Stomach smooth muscle (tissue), 2 donors: ENCODE measurements at regions not wholly inside any gene's neighbourhood (a gene's known extent, or its start where the extent isn't known, plus 50 kb on each side); places are given as distances from the start of the nearest gene placed in this dataset.

Experiments
- H3K27ac ChIP-seq: one replicate; pipeline ENCODE4 v1.7.0; 2013; ENCODE audit warnings: mild to moderate bottlenecking, low read length, inconsistent platforms
- H3K27me3 ChIP-seq, 2 donors: one replicate each; pipeline ENCODE4 v1.7.0; 2013; ENCODE audit warnings: low read length in 2 of 2; ENCODE audit not compliant: insufficient read depth in 2 of 2, control insufficient read depth in 1 of 2
- H3K36me3 ChIP-seq, 2 donors: one replicate each; pipeline ENCODE4 v1.7.0; 2013; ENCODE audit warnings: low read length in 2 of 2; ENCODE audit not compliant: control insufficient read depth in 2 of 2, insufficient read depth in 2 of 2
- H3K4me1 ChIP-seq: one replicate; pipeline ENCODE4 v1.7.0; 2013; ENCODE audit warnings: low read length; ENCODE audit not compliant: control insufficient read depth, insufficient read depth
- H3K4me3 ChIP-seq, 2 donors: one replicate each; pipeline ENCODE4 v1.7.0; 2013; ENCODE audit warnings: low read length in 2 of 2
- H3K9ac ChIP-seq, 2 donors: one replicate each; pipeline ENCODE4 v1.7.0; 2013; ENCODE audit warnings: low read length in 2 of 2, mild to moderate bottlenecking in 1 of 2
- H3K9me3 ChIP-seq, 2 donors: one replicate each; pipeline ENCODE4 v1.7.0; 2013; ENCODE audit warnings: low read length in 2 of 2; ENCODE audit not compliant: control insufficient read depth in 2 of 2
- donor health status: healthy.
- donor health status: Pancreatic carcinoma.

- Histone ChIP-seq H3K4me3 (no peak overlapping the region), H3K9me3 (no peaks in the 10 kb centered on the region), H3K9ac (no peak overlapping the region), H3K27ac (no peak overlapping the region), H3K4me1 (no peaks in the 10 kb centered on the region), H3K36me3 (no peaks in the 10 kb centered on the region), H3K27me3 (no peaks in the 10 kb centered on the region)
Observed at GRCh38 chr13:73131247-73131646, 72.4 kb downstream of the KLF5 start.

- Histone ChIP-seq H3K4me3 (no peak overlapping the region), H3K27me3 (no peaks in the 10 kb centered on the region), H3K27ac (no peak overlapping the region), H3K9ac (no peak overlapping the region), H3K4me1 (no peaks in the 10 kb centered on the region), H3K9me3 (no peaks in the 10 kb centered on the region), H3K36me3 (no peaks in the 10 kb centered on the region)
Observed at GRCh38 chr13:73129023-73129422, 70.2 kb downstream of the KLF5 start.
